ENCODE measurements at regions not wholly inside any gene's neighbourhood (a gene's known extent, or its start where the extent isn't known, plus 50 kb on each side); places are given as distances from the start of the nearest gene placed in this dataset.

- no peak for DNase-seq
Measured at GRCh38 chr19:28927456-28927855, 285.5 kb downstream of the UQCRFS1 start.

GRCh38 chr19:28920269-28921066, 292.5 kb downstream of the UQCRFS1 start:
- DNase-seq: no peak

- no peak for DNase-seq
Measured at GRCh38 chr19:28917621-28918020, 295.3 kb downstream of the UQCRFS1 start.

- DNase-seq: no peak
Measured at GRCh38 chr19:28915737-28916460, 297.1 kb downstream of the UQCRFS1 start.

- DNase-seq: no peak
Measured at GRCh38 chr19:28915202-28915601, 297.7 kb downstream of the UQCRFS1 start.

GRCh38 chr19:28914173-28914572, 298.8 kb downstream of the UQCRFS1 start:
- no peak for DNase-seq

- no peak for DNase-seq
Measured at GRCh38 chr19:28913626-28914025, 299.3 kb downstream of the UQCRFS1 start.

- DNase-seq: no peak
Measured at GRCh38 chr19:28908941-28909340, 304.0 kb downstream of the UQCRFS1 start.

- DNase-seq: no peak
Measured at GRCh38 chr19:28907534-28907933, 305.4 kb downstream of the UQCRFS1 start.

- no peak for DNase-seq
Measured at GRCh38 chr19:28905996-28906395, 307.0 kb downstream of the UQCRFS1 start.

GRCh38 chr19:28899703-28900102, 313.2 kb downstream of the UQCRFS1 start:
- no peak for DNase-seq

- no peak for DNase-seq
Measured at GRCh38 chr19:28898249-28898648, 314.7 kb downstream of the UQCRFS1 start.

GRCh38 chr19:28889941-28890670, 322.8 kb downstream of the UQCRFS1 start:
- DNase-seq: no peak

- DNase-seq: no peak
Measured at GRCh38 chr19:28887920-28888618, 324.9 kb downstream of the UQCRFS1 start.

- no peak for DNase-seq
Measured at GRCh38 chr19:28886708-28887107, 326.2 kb downstream of the UQCRFS1 start.

- DNase-seq: no peak
Measured at GRCh38 chr19:28885965-28886364, 327.0 kb downstream of the UQCRFS1 start.

GRCh38 chr19:28884786-28885476, 328.0 kb downstream of the UQCRFS1 start:
- no peak for DNase-seq

GRCh38 chr19:28883241-28883693, 329.7 kb downstream of the UQCRFS1 start:
- DNase-seq: no peak

GRCh38 chr19:28882818-28883217, 330.1 kb downstream of the UQCRFS1 start:
- no peak for DNase-seq

- no peak for DNase-seq
Measured at GRCh38 chr19:28881616-28882015, 331.3 kb downstream of the UQCRFS1 start.

GRCh38 chr19:28880735-28881401, 332.1 kb downstream of the UQCRFS1 start:
- no peak for DNase-seq

All from hematopoietic multipotent progenitor cell treated with erythropoietin and hydrocortisone succinate and interleukin-3 and kit ligand, for 6 days (in vitro differentiated cells).